Calu3 (cell line): ENCODE measurements at regions not wholly inside any gene's neighbourhood (a gene's known extent, or its start where the extent isn't known, plus 50 kb on each side); places are given as distances from the start of the nearest gene placed in this dataset.

Experiments
- BruUV-seq: library from RNA; stranded (reverse); fragments of 400-500 nt; replicated peaks from 2 replicates; lab custom pipeline; 2021; lab: Mats Ljungman, UMichigan
- CTCF ChIA-PET: fragments of 300-600 bp; sonication (Branson Sonifier 250); formaldehyde crosslinking; loops from one replicate; lab custom pipeline; 2022; ENCODE audit warnings: antibody characterized with exemption; lab: Charles Lee
- DNase-seq: peaks from one replicate; pipeline ENCODE4 v3.0.0; 2022
- H3K27ac Mint-ChIP-seq: one replicate; pipeline ENCODE4 v1.8.0; 2022; ENCODE audit warnings: mixed read lengths; ENCODE audit not compliant: unreplicated experiment
- H3K27me3 Mint-ChIP-seq: one replicate; pipeline ENCODE4 v1.8.0; 2022; ENCODE audit warnings: mixed read lengths; ENCODE audit not compliant: unreplicated experiment
- H3K36me3 Mint-ChIP-seq: one replicate; pipeline ENCODE4 v1.8.0; 2022; ENCODE audit warnings: mild to moderate bottlenecking, moderate library complexity, mixed read lengths; ENCODE audit not compliant: insufficient read depth, unreplicated experiment
- H3K4me1 Mint-ChIP-seq: one replicate; pipeline ENCODE4 v1.8.0; 2022; ENCODE audit warnings: mild to moderate bottlenecking, low read depth, mixed read lengths; ENCODE audit not compliant: unreplicated experiment
- H3K4me3 Mint-ChIP-seq: one replicate; pipeline ENCODE4 v1.8.0; 2022; ENCODE audit warnings: mild to moderate bottlenecking, low read depth, moderate library complexity, mixed read lengths; ENCODE audit not compliant: unreplicated experiment
- H3K9me3 Mint-ChIP-seq: one replicate; pipeline ENCODE4 v1.8.0; 2022; ENCODE audit warnings: low read depth, mixed read lengths; ENCODE audit not compliant: unreplicated experiment
- CTCF ChIP-seq: fragments of 200-600 bp; IDR thresholded peaks from one replicate; pipeline ENCODE4 v1.8.0; 2022; ENCODE audit warnings: antibody characterized with exemption; ENCODE audit not compliant: unreplicated experiment
- intact Hi-C: fragments of 100-400 bp; cut with micrococcal nuclease; formaldehyde crosslinking; loops from one replicate; pipeline ENCODE4 v1.10.0; 2022; ENCODE audit not compliant: unreplicated experiment

GRCh38 chr12:25718081-25718731 is 165.1 kb upstream of the LMNTD1 start:
- intact Hi-C loops: no loop called here
- Mint-ChIP-seq H3K36me3 (no peaks in the 10 kb centered on the region), H3K9me3 (peaks cover 2% of the 10 kb centered on the region), H3K27me3 (no peaks in the 10 kb centered on the region), H3K4me1 (peaks cover 1% of the 10 kb centered on the region), H3K27ac (no peak overlapping the region), H3K4me3 (no peak overlapping the region)
- no peak for DNase-seq
- CTCF ChIA-PET: no interaction called here
- no peak for TF ChIP-seq CTCF
- no TSS peak for BruUV-seq

GRCh38 chr12:25719505-25719904 is 166.4 kb upstream of the LMNTD1 start:
- no peak overlapping the region for H3K4me3 Mint-ChIP-seq
- BruUV-seq: no TSS peak
- intact Hi-C loops: no loop called here
- CTCF ChIA-PET: no interaction called here
- no peak for TF ChIP-seq CTCF
- H3K9me3 Mint-ChIP-seq: peaks cover 2% of the 10 kb centered on the region
- H3K27ac Mint-ChIP-seq: no peak overlapping the region
- no peaks in the 10 kb centered on the region for H3K27me3 Mint-ChIP-seq
- DNase-seq: no peak
- peaks cover 14% of the 10 kb centered on the region for H3K4me1 Mint-ChIP-seq
- no peaks in the 10 kb centered on the region for H3K36me3 Mint-ChIP-seq

- Mint-ChIP-seq H3K4me1 (peaks cover 27% of the 10 kb centered on the region), H3K27ac (peak overlapping the region; percentile 28), H3K36me3 (no peaks in the 10 kb centered on the region), H3K9me3 (peaks cover 2% of the 10 kb centered on the region), H3K4me3 (peak overlapping the region; percentile 24), H3K27me3 (no peaks in the 10 kb centered on the region)
- no peak for TF ChIP-seq CTCF
- intact Hi-C loops: no loop called here
- BruUV-seq: no TSS peak
- CTCF ChIA-PET: no interaction called here
- DNase-seq: no peak
Measured at GRCh38 chr12:25723336-25723735, 170.3 kb upstream of the LMNTD1 start.

- H3K27me3 Mint-ChIP-seq: no peaks in the 10 kb centered on the region
- peak overlapping the region; percentile 24 for H3K4me3 Mint-ChIP-seq
- H3K36me3 Mint-ChIP-seq: no peaks in the 10 kb centered on the region
- peaks cover 27% of the 10 kb centered on the region for H3K4me1 Mint-ChIP-seq
- intact Hi-C loops: no loop called here
- H3K27ac Mint-ChIP-seq: peak overlapping the region; percentile 54
- DNase-seq: no peak
- no TSS peak for BruUV-seq
- TF ChIP-seq CTCF: no peak
- CTCF ChIA-PET: no interaction called here
- peaks cover 1% of the 10 kb centered on the region for H3K9me3 Mint-ChIP-seq
Measured at GRCh38 chr12:25723921-25724491, 170.9 kb upstream of the LMNTD1 start.
